ENCODE measurements at regions not wholly inside any gene's neighbourhood (a gene's known extent, or its start where the extent isn't known, plus 50 kb on each side); places are given as distances from the start of the nearest gene placed in this dataset.

GRCh38 chr2:217208867-217209266, 349.0 kb upstream of the TNP1 start:
- Histone ChIP-seq H3K9me3 (peaks cover 0 to 4% of the 10 kb centered on the region in 2 donors), H3K4me3 (no peak overlapping the region), H3K27me3 (no peaks in the 10 kb centered on the region), H3K4me1 (no peaks in the 10 kb centered on the region), H3K27ac (no peak overlapping the region), H3K36me3 (no peaks in the 10 kb centered on the region)
- intact Hi-C loops (cut with DNase I; ENCODE audit: low total_unique reads) = no loop called here
- no peak for DNase-seq
- TF ChIP-seq POLR2A (IDR thresholded peaks at IDR 0.05) (no peak), CTCF (IDR thresholded peaks at IDR 0.05) (no peak)

GRCh38 chr2:217207699-217208010, 347.8 kb upstream of the TNP1 start:
- no peak overlapping the region for H3K27ac ChIP-seq
- intact Hi-C loops (cut with DNase I; ENCODE audit: low total_unique reads) = no loop called here
- H3K4me3 ChIP-seq = no peak overlapping the region
- H3K4me1 ChIP-seq = no peaks in the 10 kb centered on the region
- TF ChIP-seq CTCF (IDR thresholded peaks at IDR 0.05) (no peak), POLR2A (IDR thresholded peaks at IDR 0.05) (no peak)
- H3K27me3 ChIP-seq = no peaks in the 10 kb centered on the region
- no peak for DNase-seq
- H3K36me3 ChIP-seq = no peaks in the 10 kb centered on the region
- H3K9me3 ChIP-seq = peaks cover 0 to 7% of the 10 kb centered on the region in 2 donors

- H3K9me3 ChIP-seq = peaks cover 0 to 7% of the 10 kb centered on the region in 2 donors
- no peak for DNase-seq
- intact Hi-C loops (cut with DNase I; ENCODE audit: low total_unique reads) = no loop called here
- H3K4me1 ChIP-seq = no peaks in the 10 kb centered on the region
- no peak overlapping the region for H3K4me3 ChIP-seq
- no peaks in the 10 kb centered on the region for H3K36me3 ChIP-seq
- H3K27me3 ChIP-seq = no peaks in the 10 kb centered on the region
- H3K27ac ChIP-seq = no peak overlapping the region
- no peak for TF ChIP-seq POLR2A (IDR thresholded peaks at IDR 0.05)
- no peak for TF ChIP-seq CTCF (IDR thresholded peaks at IDR 0.05)
Measured at GRCh38 chr2:217206907-217207698, 347.2 kb upstream of the TNP1 start.

GRCh38 chr2:217206016-217206725, 346.3 kb upstream of the TNP1 start:
- Histone ChIP-seq H3K4me1 (no peaks in the 10 kb centered on the region), H3K4me3 (no peak overlapping the region), H3K36me3 (no peaks in the 10 kb centered on the region), H3K27ac (no peak overlapping the region), H3K27me3 (no peaks in the 10 kb centered on the region), H3K9me3 (peaks cover 0 to 7% of the 10 kb centered on the region in 2 donors)
- TF ChIP-seq CTCF (IDR thresholded peaks at IDR 0.05) = no peak
- TF ChIP-seq POLR2A (IDR thresholded peaks at IDR 0.05) = no peak
- no peak for DNase-seq
- intact Hi-C loops (cut with DNase I; ENCODE audit: low total_unique reads) = no loop called here

GRCh38 chr2:217204358-217204757, 344.5 kb upstream of the TNP1 start:
- Histone ChIP-seq H3K36me3 (no peaks in the 10 kb centered on the region), H3K27me3 (no peaks in the 10 kb centered on the region), H3K9me3 (peaks cover 0 to 7% of the 10 kb centered on the region in 2 donors), H3K4me3 (no peak overlapping the region), H3K27ac (no peak overlapping the region), H3K4me1 (no peaks in the 10 kb centered on the region)
- no peak for DNase-seq
- intact Hi-C loops (cut with DNase I; ENCODE audit: low total_unique reads) = no loop called here
- TF ChIP-seq CTCF (IDR thresholded peaks at IDR 0.05) (no peak), POLR2A (IDR thresholded peaks at IDR 0.05) (no peak)

Measured in uterus (tissue), 3 donors.